HepG2 (cell line): ENCODE measurements at regions not wholly inside any gene's neighbourhood (a gene's known extent, or its start where the extent isn't known, plus 50 kb on each side); places are given as distances from the start of the nearest gene placed in this dataset.
A peak's percentile ranks its signal among the peaks of the same experiment; 100 is the strongest.

Source experiments
- ATAC-seq: fragments of 200-7000 bp; cut with Tn5 transposase; 3 replicates; pipeline ENCODE4 v1.9.1; 2020; ENCODE audit warnings: mild to moderate bottlenecking, moderate library complexity
- BruUV-seq: library from RNA; stranded (reverse); fragments of 400-500 nt; replicated peaks from 2 replicates; lab custom pipeline; 2021; lab: Mats Ljungman, UMichigan
- CTCF ChIA-PET: fragments of 300-600 bp; formaldehyde crosslinking; extraction: SDS; loops from one replicate; lab custom pipeline; 2021; ENCODE audit warnings: low total read pairs, inconsistent platforms, low intra/inter-chr PET ratio; lab: Yijun Ruan, JAX
- POLR2A ChIA-PET: fragments of 350-600 bp; sonication (Branson Sonifier 250); formaldehyde crosslinking; loops from one replicate; lab custom pipeline; 2020; ENCODE audit warnings: antibody characterized with exemption, inconsistent platforms; lab: Yijun Ruan, JAX
- DNase-seq: peaks from one replicate; pipeline ENCODE4 v3.0.0-alpha.2; 2015; ENCODE audit warnings: low spot score
- FAIRE-seq: peaks from 3 replicates; lab custom pipeline; 2011; peaks lifted over from hg19 to GRCh38; lab: Jason Lieb, UNC
- H2AFZ ChIP-seq: one replicate; pipeline ENCODE4 v1.6.1; 2011; ENCODE audit warnings: low read length, inconsistent platforms
- H3K27ac ChIP-seq: fragments of 300-600 bp; 3 replicates; pipeline ENCODE4 v1.8.0; 2011; ENCODE audit warnings: mixed run types, mild to moderate bottlenecking, mixed read lengths, low read length, inconsistent platforms; ENCODE audit not compliant: insufficient read depth; ENCODE audit errors: extremely low read length
- H3K27me3 ChIP-seq, 2 experiments: fragments of 200-600 bp in 1 of 2; 2 replicates in 1 of 2; 3 replicates in 1 of 2; pipeline versions ENCODE4 v1.6.0 to v1.8.0; 2011; ENCODE audit warnings: low read length in 2 of 2, mild to moderate bottlenecking in 2 of 2, moderate library complexity in 2 of 2, inconsistent platforms in 1 of 2; ENCODE audit not compliant: insufficient read depth in 2 of 2, control insufficient read depth in 1 of 2
- H3K36me3 ChIP-seq, 2 experiments: fragments of 200-600 bp in 1 of 2; replicated peaks in 1 of 2; 2 replicates in 1 of 2; 3 replicates in 1 of 2; pipeline versions ENCODE4 v1.5.1 to v1.8.0; 2011; ENCODE audit warnings: low read length in 2 of 2, inconsistent platforms in 1 of 2; ENCODE audit not compliant: insufficient read depth in 2 of 2, control insufficient read depth in 1 of 2
- H3K4me1 ChIP-seq: 2 replicates; pipeline ENCODE4 v1.5.1; 2012; ENCODE audit warnings: low read length, inconsistent platforms; ENCODE audit not compliant: insufficient read depth
- H3K4me2 ChIP-seq: 2 replicates; pipeline ENCODE4 v1.6.0; 2011; ENCODE audit warnings: low read depth, low read length, inconsistent platforms
- H3K4me3 ChIP-seq, 3 experiments: fragments of 200-600 bp in 1 of 3; sonication (generic), shearing (Covaris generic) in 1 of 3; replicated peaks in 1 of 3; 2 replicates each; pipeline ENCODE4 v1.5.1; 2011 to 2016; ENCODE audit warnings: low read length in 3 of 3, inconsistent platforms in 2 of 3, low read depth in 2 of 3, mild to moderate bottlenecking in 2 of 3, control low read depth in 1 of 3, mixed read lengths in 1 of 3; ENCODE audit not compliant: insufficient read depth in 1 of 3
- H3K79me2 ChIP-seq: one replicate; pipeline ENCODE4 v1.6.1; 2011; ENCODE audit warnings: low read length, inconsistent platforms; ENCODE audit not compliant: insufficient read depth
- H3K9ac ChIP-seq: 2 replicates; pipeline ENCODE4 v1.6.0; 2011; ENCODE audit warnings: mild to moderate bottlenecking, low read depth, low read length, inconsistent platforms; ENCODE audit not compliant: insufficient read depth
- H3K9me3 ChIP-seq: 2 replicates; pipeline ENCODE4 v1.5.1; 2012; ENCODE audit warnings: mild to moderate bottlenecking, low read length
- H4K20me1 ChIP-seq: 2 replicates; pipeline ENCODE4 v1.6.0; 2011; ENCODE audit warnings: inconsistent platforms, mild to moderate bottlenecking, low read length, moderate library complexity; ENCODE audit not compliant: insufficient read depth
- ATRX ChIP-seq: sonication (generic); formaldehyde crosslinking; IDR thresholded peaks from 2 replicates; pipeline ENCODE4 v1.4.0; 2020; ENCODE audit warnings: missing genetic modification reagents, borderline replicate concordance
- GATA4 ChIP-seq: sonication (generic); IDR thresholded peaks from 2 replicates; pipeline ENCODE4 v1.6.1; 2016; ENCODE audit warnings: antibody characterized with exemption, low read depth, borderline replicate concordance
- KLF6 ChIP-seq: IDR thresholded peaks from 2 replicates; pipeline ENCODE4 v1.8.0; 2016; ENCODE audit warnings: missing biosample characterization, missing genetic modification reagents
- MAFG ChIP-seq: sonication (generic); formaldehyde crosslinking; IDR thresholded peaks from 2 replicates; pipeline ENCODE4 v1.5.1; 2020; ENCODE audit warnings: mild to moderate bottlenecking, missing genetic modification reagents
- NAIF1 ChIP-seq: sonication (generic); formaldehyde crosslinking; IDR thresholded peaks from 2 replicates; pipeline ENCODE4 v1.5.0; 2020; ENCODE audit warnings: mild to moderate bottlenecking, missing genetic modification reagents, borderline replicate concordance
- SAFB2 ChIP-seq: sonication (generic); formaldehyde crosslinking; IDR thresholded peaks from 2 replicates; pipeline ENCODE4 v1.5.1; 2020; ENCODE audit warnings: missing genetic modification reagents, low read depth, mild to moderate bottlenecking, borderline replicate concordance
- SIX4 ChIP-seq: sonication (generic); formaldehyde crosslinking; IDR thresholded peaks from 2 replicates; pipeline ENCODE4 v1.4.0; 2020; ENCODE audit warnings: missing genetic modification reagents
- SMARCC2 ChIP-seq: fragments of 450-650 bp; IDR thresholded peaks from 2 replicates; pipeline ENCODE4 v1.6.1; 2017; ENCODE audit warnings: antibody characterized with exemption, mild to moderate bottlenecking
- STAG1 ChIP-seq: sonication (generic); formaldehyde crosslinking; IDR thresholded peaks from 2 replicates; pipeline ENCODE4 v1.4.0; 2020; ENCODE audit warnings: missing genetic modification reagents
- TBX2 ChIP-seq: sonication (generic); formaldehyde crosslinking; IDR thresholded peaks from 2 replicates; pipeline ENCODE4 v1.5.0; 2020; ENCODE audit warnings: missing genetic modification reagents, mild to moderate bottlenecking, borderline replicate concordance
- TBX3 ChIP-seq: fragments of 450-650 bp; IDR thresholded peaks from 2 replicates; pipeline ENCODE4 v1.6.1; 2017; ENCODE audit warnings: antibody characterized with exemption, mild to moderate bottlenecking, inconsistent platforms, borderline replicate concordance
- ZEB1 ChIP-seq: IDR thresholded peaks from 2 replicates; pipeline ENCODE4 v1.6.1; 2012; ENCODE audit warnings: mild to moderate bottlenecking, low read depth, inconsistent platforms; ENCODE audit not compliant: insufficient replicate concordance
- ZNF253 ChIP-seq: sonication (generic); formaldehyde crosslinking; IDR thresholded peaks from 2 replicates; pipeline ENCODE4 v1.8.0; 2022; ENCODE audit warnings: mild to moderate bottlenecking, missing genetic modification reagents, borderline replicate concordance
- ZNF33A ChIP-seq: sonication (generic); formaldehyde crosslinking; IDR thresholded peaks from 2 replicates; pipeline ENCODE4 v1.5.1; 2020; ENCODE audit warnings: missing genetic modification reagents, mild to moderate bottlenecking, moderate library complexity, borderline replicate concordance
- ZNF382 ChIP-seq: sonication (generic); formaldehyde crosslinking; IDR thresholded peaks from 2 replicates; pipeline ENCODE4 v1.5.0; 2020; ENCODE audit warnings: missing genetic modification reagents, mild to moderate bottlenecking, borderline replicate concordance
- ZNF441 ChIP-seq: sonication (generic); formaldehyde crosslinking; IDR thresholded peaks from 2 replicates; pipeline ENCODE4 v1.7.0; 2021; ENCODE audit warnings: missing genetic modification reagents, borderline replicate concordance
- ZNF740 ChIP-seq: sonication (generic); formaldehyde crosslinking; IDR thresholded peaks from 2 replicates; pipeline ENCODE4 v1.4.0; 2020; ENCODE audit warnings: missing genetic modification reagents
- ZNF777 ChIP-seq: sonication (generic); formaldehyde crosslinking; IDR thresholded peaks from 2 replicates; pipeline ENCODE4 v1.4.0; 2020; ENCODE audit warnings: missing genetic modification reagents
- ZNF879 ChIP-seq: sonication (generic); formaldehyde crosslinking; IDR thresholded peaks from 2 replicates; pipeline ENCODE4 v1.8.1; 2023; ENCODE audit warnings: missing genetic modification reagents
- WGBS: methylation state at CpG from one replicate; pipeline ENCODE4 v1.1.6; 2017; ENCODE audit warnings: low lambda C conversion rate; 5-methylcytosine and 5-hydroxymethylcytosine counted together
- in situ Hi-C: cut with HindIII; loops from 2 replicates; pipeline ENCODE4 v1.10.0; 2017; ENCODE audit warnings: low pct_unique_long_range_greater_than_20kb; ENCODE audit not compliant: extremely low pct_ligation_motif_present
- intact Hi-C: fragments of 100-400 bp; cut with micrococcal nuclease; formaldehyde crosslinking; loops from one replicate; pipeline ENCODE4 v1.10.0; 2022; ENCODE audit not compliant: unreplicated experiment

DNA sequence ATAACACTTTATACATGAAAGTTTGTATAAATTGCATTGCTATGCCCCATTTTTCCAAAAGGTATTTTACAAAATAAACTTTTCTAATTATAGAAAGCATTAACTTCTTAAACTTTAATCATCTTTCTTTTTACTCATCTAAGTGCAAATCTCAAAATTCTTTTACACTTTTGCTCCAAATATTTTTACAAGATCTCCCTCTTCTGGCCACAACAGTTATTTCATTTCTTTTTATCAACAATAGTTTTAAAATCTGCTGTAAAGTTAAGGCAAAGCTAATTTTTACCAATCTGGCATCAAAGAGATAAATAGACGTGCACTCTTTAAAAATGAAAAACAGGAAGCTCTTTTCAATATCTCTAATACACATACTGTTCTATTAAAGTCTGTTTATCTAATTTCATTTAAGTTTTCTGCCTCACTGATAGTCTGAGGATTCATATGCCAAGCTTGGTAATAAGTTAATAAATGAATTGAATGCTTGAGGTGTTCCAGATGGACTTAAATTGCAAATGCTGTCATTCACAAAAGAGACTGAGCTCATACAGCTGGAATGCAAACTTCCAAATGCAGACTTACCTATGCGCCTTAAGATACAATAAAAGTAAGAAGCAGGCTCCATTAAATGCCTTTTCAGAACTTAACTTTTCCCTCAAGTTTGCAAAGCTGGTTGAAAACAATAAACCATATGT, 583.0 kb upstream of the ATXN8OS start:
- CTCF ChIA-PET, result no interaction called here
- H2AFZ ChIP-seq, result no peak overlapping the region
- in situ Hi-C loops, result loop anchor here (25.0 kb wide), 2 partner anchors 788 to 1038 kb away; no protein-coding TSS in a partner anchor

GRCh38 chr13:69496981-69497380, 610.6 kb upstream of the ATXN8OS start:
- 12% methylated on average over 2 of the region's 2 CpGs for WGBS
- no peaks in the 10 kb centered on the region for H3K79me2 ChIP-seq
- FAIRE-seq (no peak), DNase-seq (no peak), ATAC-seq (no peak)
- H3K36me3 ChIP-seq, result no peaks in the 10 kb centered on the region
- ChIA-PET CTCF (no interaction called here), POLR2A (no interaction called here)
- no peak overlapping the region for H2AFZ ChIP-seq
- peaks cover 15% of the 10 kb centered on the region for H3K9me3 ChIP-seq
- in situ Hi-C loops, result no loop called here
- H3K4me1 ChIP-seq, result no peaks in the 10 kb centered on the region
- no peaks in the 10 kb centered on the region for H3K27me3 ChIP-seq
- intact Hi-C loops, result no loop called here
- no peak for TF ChIP-seq NAIF1 (CRISPR knock-in tag)
- no peak for TF ChIP-seq ZNF441
- TF ChIP-seq TBX2, result no peak
- TF ChIP-seq ATRX (CRISPR knock-in tag), result no peak
- no peak for TF ChIP-seq SIX4 (CRISPR knock-in tag)
- TF ChIP-seq ZNF253, result no peak
- no peak for TF ChIP-seq MAFG (CRISPR knock-in tag)
- no peak for TF ChIP-seq SMARCC2
- TF ChIP-seq KLF6 (CRISPR knock-in tag), result no peak
- no peak for TF ChIP-seq GATA4
- TF ChIP-seq ZNF382, result no peak
- TF ChIP-seq ZNF879, result no peak
- TF ChIP-seq ZNF740 (CRISPR knock-in tag), result no peak
- TF ChIP-seq ZNF33A (CRISPR knock-in tag), result no peak
- BruUV-seq, result no TSS peak
- no peak overlapping the region for H3K4me3 ChIP-seq
- H3K27ac ChIP-seq, result no peak overlapping the region
- H4K20me1 ChIP-seq, result no peaks in the 10 kb centered on the region
- no peak overlapping the region for H3K9ac ChIP-seq
- no peak overlapping the region for H3K4me2 ChIP-seq

More for the DNA sequence above, 583.0 kb upstream of the ATXN8OS start:
- no peak for DNase-seq
- H3K9me3 ChIP-seq, result no peaks in the 10 kb centered on the region
- TF ChIP-seq TBX3 (no peak), STAG1 (CRISPR knock-in tag) (0 out of 2 replicates have a peak, but pooled peaks have one; percentile 16), ZEB1 (no peak), SAFB2 (CRISPR knock-in tag) (no peak), ZNF777 (CRISPR knock-in tag) (no peak)
- intact Hi-C loops, result loop anchor here (10.0 kb wide), 1 partner anchor 710 kb away; no protein-coding TSS in a partner anchor
- no peaks in the 10 kb centered on the region for H4K20me1 ChIP-seq
- no peak for ATAC-seq
- no peak overlapping the region for H3K27ac ChIP-seq
- no peak overlapping the region for H3K9ac ChIP-seq
- 31% methylated on average over 2 of the region's 2 CpGs for WGBS
- no peak overlapping the region for H3K4me2 ChIP-seq
- no peaks in the 10 kb centered on the region for H3K4me1 ChIP-seq
- H3K27me3 ChIP-seq, result no peaks in the 10 kb centered on the region; a peak in 1 of 5 replicates
- POLR2A ChIA-PET, result no interaction called here
- H3K4me3 ChIP-seq, result no peak overlapping the region
- BruUV-seq, result no TSS peak
- no peaks in the 10 kb centered on the region for H3K36me3 ChIP-seq
- no peaks in the 10 kb centered on the region for H3K79me2 ChIP-seq
- no peak for FAIRE-seq
